ENCODE measurements at regions not wholly inside any gene's neighbourhood (a gene's known extent, or its start where the extent isn't known, plus 50 kb on each side); places are given as distances from the start of the nearest gene placed in this dataset.

DNA sequence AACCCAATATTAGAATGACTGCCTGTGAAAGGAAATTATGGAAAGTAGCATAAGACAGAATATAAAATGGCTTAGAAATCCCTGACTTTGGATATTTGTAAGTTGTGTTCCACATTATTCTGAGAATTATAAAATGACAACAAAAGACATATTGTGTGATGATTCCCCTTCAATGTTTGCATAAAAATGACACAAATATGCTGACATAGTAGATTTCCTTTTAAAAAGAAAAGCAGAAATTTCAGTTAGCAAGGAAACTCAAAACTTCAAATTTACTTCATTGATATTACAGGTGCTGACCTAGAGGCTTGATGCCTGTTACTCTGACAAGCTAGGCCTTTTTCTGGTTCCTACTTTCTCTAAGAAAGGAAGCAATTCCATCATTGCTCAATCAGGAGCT is 816.9 kb upstream of the HS3ST5 start:
- ATAC-seq: no peak

DNA sequence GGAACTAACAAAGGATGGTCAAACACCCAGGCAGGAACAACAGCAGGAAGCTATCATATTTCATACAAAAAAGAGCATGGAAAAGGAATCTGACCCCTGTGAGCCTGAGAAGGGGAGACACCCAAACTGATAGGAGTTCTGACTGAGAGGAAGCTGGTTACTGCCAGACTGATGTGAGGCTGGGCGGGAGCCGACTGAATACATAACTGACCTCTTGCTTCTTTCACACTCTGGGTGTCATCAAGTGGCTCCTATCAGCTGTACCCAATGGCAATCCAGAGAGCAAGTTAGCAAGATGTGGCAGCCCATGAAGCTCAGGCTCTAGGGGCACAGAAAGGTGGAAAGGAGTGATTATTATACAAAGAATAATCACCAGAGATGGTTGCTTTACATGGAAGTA is 795.1 kb upstream of the HS3ST5 start:
- POLR2A ChIA-PET: no interaction called here
- in situ Hi-C loops (cut with HindIII; ENCODE audit: low pct_unique_long_range_greater_than_20kb, low sequenced_read_pairs): no loop called here
- H3K27ac ChIP-seq (ENCODE audit: low read length): no peak overlapping the region
- intact Hi-C loops (cut with micrococcal nuclease; ENCODE audit: unreplicated experiment): no loop called here
- H3K4me1 ChIP-seq (ENCODE audit: control insufficient read depth, insufficient read depth, low read length): no peaks in the 10 kb centered on the region
- peaks cover 9% of the 10 kb centered on the region; the same call in 1 of the 2 replicates for H3K9me3 ChIP-seq (ENCODE audit: control insufficient read depth, insufficient read depth, low read depth, low read length)
- CTCF ChIA-PET: no interaction called here
- no TSS peak for BruUV-seq (replicated peaks)
- ATAC-seq (no peak), DNase-seq (ENCODE audit: low read depth, low spot score) (no peak)
- no peaks in the 10 kb centered on the region for H3K36me3 ChIP-seq (ENCODE audit: control insufficient read depth, insufficient read depth, low read length)
- no peak overlapping the region for H3K4me3 ChIP-seq (ENCODE audit: low read depth in 2 of 2, low read length in 2 of 2)
- H3K27me3 ChIP-seq (ENCODE audit: control insufficient read depth, insufficient read depth, low read length): no peaks in the 10 kb centered on the region
- TF ChIP-seq, protein P1, sequence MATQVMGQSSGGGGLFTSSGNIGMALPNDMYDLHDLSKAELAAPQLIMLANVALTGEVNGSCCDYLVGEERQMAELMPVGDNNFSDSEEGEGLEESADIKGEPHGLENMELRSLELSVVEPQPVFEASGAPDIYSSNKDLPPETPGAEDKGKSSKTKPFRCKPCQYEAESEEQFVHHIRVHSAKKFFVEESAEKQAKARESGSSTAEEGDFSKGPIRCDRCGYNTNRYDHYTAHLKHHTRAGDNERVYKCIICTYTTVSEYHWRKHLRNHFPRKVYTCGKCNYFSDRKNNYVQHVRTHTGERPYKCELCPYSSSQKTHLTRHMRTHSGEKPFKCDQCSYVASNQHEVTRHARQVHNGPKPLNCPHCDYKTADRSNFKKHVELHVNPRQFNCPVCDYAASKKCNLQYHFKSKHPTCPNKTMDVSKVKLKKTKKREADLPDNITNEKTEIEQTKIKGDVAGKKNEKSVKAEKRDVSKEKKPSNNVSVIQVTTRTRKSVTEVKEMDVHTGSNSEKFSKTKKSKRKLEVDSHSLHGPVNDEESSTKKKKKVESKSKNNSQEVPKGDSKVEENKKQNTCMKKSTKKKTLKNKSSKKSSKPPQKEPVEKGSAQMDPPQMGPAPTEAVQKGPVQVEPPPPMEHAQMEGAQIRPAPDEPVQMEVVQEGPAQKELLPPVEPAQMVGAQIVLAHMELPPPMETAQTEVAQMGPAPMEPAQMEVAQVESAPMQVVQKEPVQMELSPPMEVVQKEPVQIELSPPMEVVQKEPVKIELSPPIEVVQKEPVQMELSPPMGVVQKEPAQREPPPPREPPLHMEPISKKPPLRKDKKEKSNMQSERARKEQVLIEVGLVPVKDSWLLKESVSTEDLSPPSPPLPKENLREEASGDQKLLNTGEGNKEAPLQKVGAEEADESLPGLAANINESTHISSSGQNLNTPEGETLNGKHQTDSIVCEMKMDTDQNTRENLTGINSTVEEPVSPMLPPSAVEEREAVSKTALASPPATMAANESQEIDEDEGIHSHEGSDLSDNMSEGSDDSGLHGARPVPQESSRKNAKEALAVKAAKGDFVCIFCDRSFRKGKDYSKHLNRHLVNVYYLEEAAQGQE (IDR thresholded peaks at IDR 0.05; ENCODE audit: insufficient read depth in 1 of 2, low read depth in 2 of 2, low read length in 1 of 2): no peak
- TF ChIP-seq, protein P2, sequence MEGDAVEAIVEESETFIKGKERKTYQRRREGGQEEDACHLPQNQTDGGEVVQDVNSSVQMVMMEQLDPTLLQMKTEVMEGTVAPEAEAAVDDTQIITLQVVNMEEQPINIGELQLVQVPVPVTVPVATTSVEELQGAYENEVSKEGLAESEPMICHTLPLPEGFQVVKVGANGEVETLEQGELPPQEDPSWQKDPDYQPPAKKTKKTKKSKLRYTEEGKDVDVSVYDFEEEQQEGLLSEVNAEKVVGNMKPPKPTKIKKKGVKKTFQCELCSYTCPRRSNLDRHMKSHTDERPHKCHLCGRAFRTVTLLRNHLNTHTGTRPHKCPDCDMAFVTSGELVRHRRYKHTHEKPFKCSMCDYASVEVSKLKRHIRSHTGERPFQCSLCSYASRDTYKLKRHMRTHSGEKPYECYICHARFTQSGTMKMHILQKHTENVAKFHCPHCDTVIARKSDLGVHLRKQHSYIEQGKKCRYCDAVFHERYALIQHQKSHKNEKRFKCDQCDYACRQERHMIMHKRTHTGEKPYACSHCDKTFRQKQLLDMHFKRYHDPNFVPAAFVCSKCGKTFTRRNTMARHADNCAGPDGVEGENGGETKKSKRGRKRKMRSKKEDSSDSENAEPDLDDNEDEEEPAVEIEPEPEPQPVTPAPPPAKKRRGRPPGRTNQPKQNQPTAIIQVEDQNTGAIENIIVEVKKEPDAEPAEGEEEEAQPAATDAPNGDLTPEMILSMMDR (IDR thresholded peaks at IDR 0.05): no peak
- TF ChIP-seq TCF7L2 (IDR thresholded peaks at IDR 0.05; ENCODE audit: low read depth, low read length) (no peak), SIN3A (IDR thresholded peaks at IDR 0.05; ENCODE audit: borderline replicate concordance, insufficient read depth, low read depth, low read length) (no peak), POLR2AphosphoS5 (IDR thresholded peaks at IDR 0.05; ENCODE audit: low read depth, low read length) (no peak)

More for the DNA sequence above, 816.9 kb upstream of the HS3ST5 start:
- Histone ChIP-seq H3K27me3 (ENCODE audit: control insufficient read depth, insufficient read depth, low read length) (no peaks in the 10 kb centered on the region), H3K27ac (ENCODE audit: low read length) (no peak overlapping the region), H3K4me3 (ENCODE audit: low read depth in 2 of 2, low read length in 2 of 2) (no peak overlapping the region), H3K9me3 (ENCODE audit: control insufficient read depth, insufficient read depth, low read depth, low read length) (no peaks in the 10 kb centered on the region), H3K36me3 (ENCODE audit: control insufficient read depth, insufficient read depth, low read length) (no peaks in the 10 kb centered on the region), H3K4me1 (ENCODE audit: control insufficient read depth, insufficient read depth, low read length) (no peaks in the 10 kb centered on the region)
- no TSS peak for BruUV-seq (replicated peaks)
- TF ChIP-seq, protein P2 (IDR thresholded peaks at IDR 0.05): no peak
- TF ChIP-seq POLR2AphosphoS5 (IDR thresholded peaks at IDR 0.05; ENCODE audit: low read depth, low read length) (no peak), TCF7L2 (IDR thresholded peaks at IDR 0.05; ENCODE audit: low read depth, low read length) (no peak), SIN3A (IDR thresholded peaks at IDR 0.05; ENCODE audit: borderline replicate concordance, insufficient read depth, low read depth, low read length) (no peak)
- TF ChIP-seq, protein P1 (IDR thresholded peaks at IDR 0.05; ENCODE audit: insufficient read depth in 1 of 2, low read depth in 2 of 2, low read length in 1 of 2): no peak
- DNase-seq (ENCODE audit: low read depth, low spot score): no peak
- in situ Hi-C loops (cut with HindIII; ENCODE audit: low pct_unique_long_range_greater_than_20kb, low sequenced_read_pairs): no loop called here
- intact Hi-C loops (cut with micrococcal nuclease; ENCODE audit: unreplicated experiment): no loop called here
- ChIA-PET CTCF (interaction anchor here (0.7 kb wide), 1 partner anchor 229 kb away, joined by 5 read pairs; no protein-coding TSS in a partner anchor), POLR2A (no interaction called here)
